Heart right ventricle (tissue), 16 donors: ENCODE measurements at regions not wholly inside any gene's neighbourhood (a gene's known extent, or its start where the extent isn't known, plus 50 kb on each side); places are given as distances from the start of the nearest gene placed in this dataset.

Experiments used
- ATAC-seq, 8 donors: fragments of 200-7000 bp; cut with Tn5 transposase; one replicate each; pipeline ENCODE4 v1.9.1; 2020; ENCODE audit warnings: mild to moderate bottlenecking in 8 of 8, moderate library complexity in 8 of 8, moderate number of reproducible peaks in 1 of 8
- DNase-seq, 2 donors: peaks; one replicate each; pipeline ENCODE4 v3.0.0-alpha.2; 2020
- H3K27ac ChIP-seq, 10 donors: fragments of 200-600 bp; sonication (generic) in 2 of 10; one replicate each; pipeline versions ENCODE4 v1.5.0 to v1.8.0; 2020 to 2022; ENCODE audit warnings: mild to moderate bottlenecking in 3 of 10
- H3K27me3 ChIP-seq, 7 donors: fragments of 200-600 bp; one replicate each; pipeline ENCODE4 v1.8.0; 2021 to 2022; ENCODE audit warnings: mild to moderate bottlenecking in 2 of 7
- H3K36me3 ChIP-seq, 9 donors: fragments of 200-600 bp; sonication (generic) in 1 of 9; one replicate each; pipeline versions ENCODE4 v1.5.0 to v1.8.0; 2020 to 2022; ENCODE audit warnings: mild to moderate bottlenecking in 2 of 9
- H3K4me1 ChIP-seq, 9 donors: fragments of 200-600 bp; sonication (generic) in 1 of 9; one replicate each; pipeline versions ENCODE4 v1.5.0 to v1.8.0; 2020 to 2022; ENCODE audit warnings: mild to moderate bottlenecking in 4 of 9
- H3K4me3 ChIP-seq, 10 donors: fragments of 200-600 bp; sonication (generic) in 2 of 10; one replicate each; pipeline versions ENCODE4 v1.5.0 to v1.8.0; 2020 to 2022; ENCODE audit warnings: mild to moderate bottlenecking in 7 of 10, moderate library complexity in 2 of 10
- H3K9me3 ChIP-seq, 11 donors: fragments of 200-600 bp in 10 of 11; sonication (generic) in 2 of 11; one replicate each; pipeline versions ENCODE4 v1.5.0 to v1.8.0; 2013 to 2022; ENCODE audit warnings: mild to moderate bottlenecking in 2 of 11, control low read depth in 1 of 11, moderate library complexity in 1 of 11
- WGBS, 2 donors: extraction: QIAGEN DNeasy Blood & Tissue Kit; methylation state at CpG; one replicate each; pipeline ENCODE4 v1.1.7; 2013; ENCODE audit warnings: inconsistent platforms in 1 of 2; 5-methylcytosine and 5-hydroxymethylcytosine counted together
- intact Hi-C, 10 donors: fragments of 100-400 bp; cut with DNase I; formaldehyde crosslinking; loops; one replicate each; pipeline versions ENCODE4 v1.11.1 to v1.14.2; 2022
- TF ChIP-seq, protein P1 (sequence below), 9 donors: fragments of 200-600 bp; sonication (generic) in 2 of 9; IDR thresholded peaks; one replicate each; pipeline versions ENCODE4 v1.5.0 to v1.8.0; 2021 to 2022; ENCODE audit warnings: antibody characterized with exemption in 9 of 9, mild to moderate bottlenecking in 5 of 9, moderate library complexity in 1 of 9
- donor health status: Arrhythmogenic right ventricular cardiomyopathy.
- donor health status: ischemic (EF 13 %, LVEDD 7.1; RV severe dilation, severe dysfunction).
- donor health status: healthy with polysubstance abuse.
- donor health status: DM: no; HTN: yes; CAD: no.
- donor health status: DM: no; HTN: no; CAD: no.
- donor health status: ischemic (EF 25% LVEDD 6.9; RV normal size, moderate dysfunction).
- donor health status: ischemic (EF 25% LVEDD 5.7; RV mildly dilated, moderate dysfunction).
- donor health status: healthy.
- donor health status: DM: yes; HTN: yes; CAD: no.
- donor health status: Ischemic cardiomyopathy.
- donor health status: ischemic (EF 35%, LVEDD 5.7; RV mildly dilated, moderate dysfunction).
- donor health status: nonischemic (EF 11% LVEDD 7.7; RV severe dilation, severe dysfunction).
- donor health status: DM: yes; HTN: yes; CAD: no.
- donor health status: PGD.
- donor health status: ischemic (EF 29% LVEDD 5.4; RV normal size, mild dysfunction).
- donor health status: nonischemic (EF 23%, LVEDD 6.1; RV moderate dilation, normal function).

DNA sequence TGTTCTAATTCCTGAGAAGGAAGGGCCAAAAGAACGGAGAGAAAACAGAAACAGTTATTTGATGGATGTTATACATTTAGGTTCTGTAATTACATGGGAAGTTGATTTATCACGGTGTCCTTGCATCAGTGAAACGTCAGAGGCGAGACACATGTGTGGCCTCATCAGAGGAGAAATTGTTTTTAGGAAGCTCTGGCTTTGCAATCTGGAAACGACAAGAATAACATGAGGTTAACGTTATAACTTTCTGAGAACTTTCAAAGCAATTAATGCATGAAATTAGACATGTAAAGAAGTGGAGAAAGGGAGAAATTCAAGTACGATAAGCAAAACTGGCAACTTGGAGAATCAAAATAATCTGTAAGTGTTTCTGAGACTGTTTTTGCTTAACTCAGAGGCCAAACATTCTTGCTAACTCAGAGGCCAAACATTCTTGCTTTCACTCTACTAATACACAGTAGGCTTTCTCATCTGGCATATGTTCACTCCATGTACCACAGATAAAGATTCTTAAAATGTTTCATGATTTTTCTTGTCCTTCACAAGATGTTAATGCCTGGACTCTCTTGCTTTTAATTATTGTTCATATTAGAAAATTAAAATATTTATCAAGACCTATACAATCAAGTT, 933.0 kb downstream of the TLE4 start:
- Histone ChIP-seq H3K36me3 (no peaks in the 10 kb centered on the region), H3K27ac (peak overlapping the region in 6 of 10 donors; percentile 3 to 51 (median 36)), H3K9me3 (no peaks in the 10 kb centered on the region), H3K4me3 (no peak overlapping the region), H3K27me3 (no peaks in the 10 kb centered on the region), H3K4me1 (peaks cover 0 to 22% (median 8%) of the 10 kb centered on the region in 9 donors)
- no peak for DNase-seq
- 37 to 46% methylated on average over 7 of the region's 7 CpGs for WGBS, 2 donors
- intact Hi-C loops = no loop called here
- TF ChIP-seq, protein P1, sequence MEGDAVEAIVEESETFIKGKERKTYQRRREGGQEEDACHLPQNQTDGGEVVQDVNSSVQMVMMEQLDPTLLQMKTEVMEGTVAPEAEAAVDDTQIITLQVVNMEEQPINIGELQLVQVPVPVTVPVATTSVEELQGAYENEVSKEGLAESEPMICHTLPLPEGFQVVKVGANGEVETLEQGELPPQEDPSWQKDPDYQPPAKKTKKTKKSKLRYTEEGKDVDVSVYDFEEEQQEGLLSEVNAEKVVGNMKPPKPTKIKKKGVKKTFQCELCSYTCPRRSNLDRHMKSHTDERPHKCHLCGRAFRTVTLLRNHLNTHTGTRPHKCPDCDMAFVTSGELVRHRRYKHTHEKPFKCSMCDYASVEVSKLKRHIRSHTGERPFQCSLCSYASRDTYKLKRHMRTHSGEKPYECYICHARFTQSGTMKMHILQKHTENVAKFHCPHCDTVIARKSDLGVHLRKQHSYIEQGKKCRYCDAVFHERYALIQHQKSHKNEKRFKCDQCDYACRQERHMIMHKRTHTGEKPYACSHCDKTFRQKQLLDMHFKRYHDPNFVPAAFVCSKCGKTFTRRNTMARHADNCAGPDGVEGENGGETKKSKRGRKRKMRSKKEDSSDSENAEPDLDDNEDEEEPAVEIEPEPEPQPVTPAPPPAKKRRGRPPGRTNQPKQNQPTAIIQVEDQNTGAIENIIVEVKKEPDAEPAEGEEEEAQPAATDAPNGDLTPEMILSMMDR (IDR thresholded peaks at IDR 0.05) = no peak
- peak in 3 of 8 donors; percentile 28 to 60 (median 59) for ATAC-seq

DNA sequence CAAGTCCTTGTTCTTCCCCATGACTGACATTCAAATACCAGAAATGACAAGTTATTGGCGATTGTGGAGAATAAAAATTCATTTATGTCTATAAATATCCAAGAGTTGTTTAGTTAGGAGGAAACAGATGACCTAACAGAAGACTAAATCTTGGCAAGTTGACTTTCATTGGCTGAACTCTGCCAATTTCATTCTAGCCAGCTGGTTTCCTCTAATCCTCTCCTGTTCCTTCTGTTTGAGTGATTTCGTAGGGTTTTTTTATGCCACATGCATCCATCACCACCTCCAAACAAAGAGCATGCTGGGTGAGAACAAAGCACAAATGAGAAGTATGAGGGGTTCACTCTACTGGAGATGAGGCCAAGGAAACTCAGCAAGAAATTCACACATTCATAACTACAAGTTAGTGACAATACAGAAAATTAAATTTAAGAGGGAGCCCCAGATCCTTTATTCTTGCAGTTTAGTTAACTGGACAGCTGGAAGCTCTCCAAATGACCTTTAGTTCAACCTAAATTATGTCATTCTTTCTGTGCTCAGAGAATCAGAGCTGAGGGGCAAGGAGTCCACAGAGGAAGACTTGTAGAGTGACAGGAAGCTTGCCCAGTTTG, 932.0 kb downstream of the TLE4 start:
- DNase-seq = peak in 1 of 2 donors; percentile 10
- intact Hi-C loops = no loop called here
- H3K9me3 ChIP-seq = no peaks in the 10 kb centered on the region
- no peaks in the 10 kb centered on the region for H3K27me3 ChIP-seq
- no peak overlapping the region for H3K4me3 ChIP-seq
- ATAC-seq = peak in 6 of 8 donors; percentile 37 to 74 (median 66)
- TF ChIP-seq, protein P1 (IDR thresholded peaks at IDR 0.05) = no peak
- H3K4me1 ChIP-seq = peaks cover 0 to 22% (median 8%) of the 10 kb centered on the region in 9 donors
- no peaks in the 10 kb centered on the region for H3K36me3 ChIP-seq
- WGBS, 2 donors = 28 to 29% methylated on average over 2 of the region's 2 CpGs
- H3K27ac ChIP-seq = peak overlapping the region in 6 of 10 donors; percentile 3 to 51 (median 36)

DNA sequence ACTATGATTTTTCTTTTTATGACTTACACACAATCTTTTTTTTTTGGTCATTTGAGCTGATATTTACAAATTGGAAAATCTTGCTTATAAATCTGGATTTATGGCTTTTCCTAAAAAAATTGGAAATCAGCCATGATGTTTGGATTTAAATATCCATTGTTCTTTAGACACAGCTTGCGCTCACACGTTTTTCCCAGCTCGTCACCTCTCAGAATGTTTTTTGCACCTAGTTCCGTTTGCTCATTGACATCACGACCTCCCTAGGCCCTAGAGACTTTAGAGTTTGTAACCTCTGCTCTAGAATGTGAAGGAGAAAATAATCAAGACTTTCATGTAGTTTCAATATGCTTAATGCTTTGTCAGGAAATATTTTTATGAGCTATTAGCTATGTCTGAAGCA, 930.5 kb downstream of the TLE4 start:
- DNase-seq (no peak), ATAC-seq (no peak)
- Histone ChIP-seq H3K27me3 (no peaks in the 10 kb centered on the region), H3K4me3 (no peak overlapping the region), H3K4me1 (peaks cover 0 to 22% (median 8%) of the 10 kb centered on the region in 9 donors), H3K36me3 (no peaks in the 10 kb centered on the region), H3K27ac (no peak overlapping the region), H3K9me3 (no peaks in the 10 kb centered on the region)
- TF ChIP-seq, protein P1 (IDR thresholded peaks at IDR 0.05) = no peak
- intact Hi-C loops = no loop called here
- 62 to 68% methylated on average over 5 of the region's 5 CpGs for WGBS, 2 donors

- intact Hi-C loops = no loop called here
- DNase-seq (no peak), ATAC-seq (peak in 1 of 8 donors; percentile 22)
- Histone ChIP-seq H3K9me3 (no peaks in the 10 kb centered on the region), H3K36me3 (no peaks in the 10 kb centered on the region), H3K4me3 (no peak overlapping the region), H3K4me1 (peaks cover 0 to 22% (median 8%) of the 10 kb centered on the region in 9 donors), H3K27me3 (no peaks in the 10 kb centered on the region), H3K27ac (no peak overlapping the region)
- WGBS, 2 donors = 49 to 56% methylated on average over 3 of the region's 3 CpGs
- TF ChIP-seq, protein P1 (IDR thresholded peaks at IDR 0.05) = no peak
Measured at GRCh38 chr9:80501635-80502034, 929.9 kb downstream of the TLE4 start.
